H1 (cell line): ENCODE measurements at regions not wholly inside any gene's neighbourhood (a gene's known extent, or its start where the extent isn't known, plus 50 kb on each side); places are given as distances from the start of the nearest gene placed in this dataset.

Source experiments
- ASH2L ChIP-seq: fragments of 200-600, 300-600 bp; sonication (generic); IDR thresholded peaks from one replicate; pipeline ENCODE4 v1.7.1; 2017; ENCODE audit warnings: low read length
- CHD2 ChIP-seq: IDR thresholded peaks from 2 replicates; pipeline ENCODE4 v1.6.1; 2012; ENCODE audit warnings: low read length, improper control_type of control experiment
- CHD7 ChIP-seq: fragments of 300-600 bp; sonication (generic); IDR thresholded peaks from 2 replicates; pipeline ENCODE4 v1.7.1; 2012; ENCODE audit warnings: low read length, moderate library complexity, mild to moderate bottlenecking, inconsistent platforms; ENCODE audit not compliant: insufficient replicate concordance
- CTBP2 ChIP-seq: IDR thresholded peaks from 2 replicates; pipeline ENCODE4 v1.7.0; 2011; ENCODE audit warnings: borderline replicate concordance, mild to moderate bottlenecking, moderate library complexity, mixed read lengths, low read length; ENCODE audit not compliant: insufficient read depth, insufficient read length
- FOSL1 ChIP-seq: IDR thresholded peaks from 2 replicates; pipeline ENCODE4 v1.6.1; 2011; ENCODE audit warnings: mild to moderate bottlenecking, low read depth, low read length, moderate library complexity; ENCODE audit not compliant: insufficient read depth
- GABPA ChIP-seq: IDR thresholded peaks from 2 replicates; pipeline ENCODE4 v1.6.1; 2011; ENCODE audit warnings: mild to moderate bottlenecking, low read length, moderate library complexity, borderline replicate concordance; ENCODE audit not compliant: insufficient read depth
- TAF1 ChIP-seq: IDR thresholded peaks from 2 replicates; pipeline ENCODE4 v1.6.1; 2011; ENCODE audit warnings: mild to moderate bottlenecking, low read depth, low read length
- TAF7 ChIP-seq: optimal IDR thresholded peaks from 2 replicates; pipeline ENCODE3; 2011; ENCODE audit warnings: low read depth, mild to moderate bottlenecking, inconsistent platforms, low read length, moderate library complexity, borderline replicate concordance
- ZNF274 ChIP-seq: IDR thresholded peaks from 2 replicates; pipeline ENCODE4 v1.7.0; 2012; ENCODE audit warnings: low read length, borderline replicate concordance; ENCODE audit errors: extremely low read depth

GRCh38 chr12:124408822-124409517 is 114.1 kb downstream of the RFLNA start (continued):
- TF ChIP-seq CHD7 (no peak), CHD2 (no peak), GABPA (no peak), ZNF274 (no peak), ASH2L (no peak), TAF7 (no peak), FOSL1 (no peak), CTBP2 (no peak), TAF1 (no peak)
- TF ChIP-seq, all 59 proteins: peak for 0
